Panc1 (cell line): ENCODE measurements at regions not wholly inside any gene's neighbourhood (a gene's known extent, or its start where the extent isn't known, plus 50 kb on each side); places are given as distances from the start of the nearest gene placed in this dataset.

Experiments
- POLR2AphosphoS5 ChIP-seq: IDR thresholded peaks from 2 replicates; pipeline ENCODE4 v1.6.1; 2012; ENCODE audit warnings: mild to moderate bottlenecking, low read depth, low read length, moderate library complexity
- SIN3A ChIP-seq: IDR thresholded peaks from 2 replicates; pipeline ENCODE4 v1.6.1; 2012; ENCODE audit warnings: low read depth, mild to moderate bottlenecking, low read length, moderate library complexity, borderline replicate concordance; ENCODE audit not compliant: insufficient read depth
- TF ChIP-seq, protein P1 (sequence below): fragments of 450-650 bp; IDR thresholded peaks from 2 replicates; pipeline ENCODE4 v1.5.1; 2017; ENCODE audit warnings: mild to moderate bottlenecking

DNA sequence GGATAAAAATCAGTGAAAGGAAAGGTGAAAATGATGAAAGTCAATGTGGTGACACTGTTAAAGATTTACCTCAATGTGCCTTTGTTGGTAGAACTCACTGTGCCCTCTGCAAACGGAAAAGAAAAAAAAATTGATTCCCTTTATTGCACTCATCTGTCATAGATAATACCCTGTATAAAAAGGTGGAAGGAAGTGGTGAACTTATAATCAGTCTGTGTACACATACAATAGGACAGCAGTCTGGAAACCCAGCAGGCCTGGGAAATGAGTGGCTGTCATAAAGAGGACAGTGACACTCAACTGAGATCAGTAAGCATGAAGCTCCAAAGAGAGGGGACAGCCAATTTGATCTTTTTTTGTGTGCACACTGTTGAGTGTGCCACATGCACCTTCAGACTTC lies 364.7 kb downstream of the NOVA1 start:
- TF ChIP-seq, protein P1, sequence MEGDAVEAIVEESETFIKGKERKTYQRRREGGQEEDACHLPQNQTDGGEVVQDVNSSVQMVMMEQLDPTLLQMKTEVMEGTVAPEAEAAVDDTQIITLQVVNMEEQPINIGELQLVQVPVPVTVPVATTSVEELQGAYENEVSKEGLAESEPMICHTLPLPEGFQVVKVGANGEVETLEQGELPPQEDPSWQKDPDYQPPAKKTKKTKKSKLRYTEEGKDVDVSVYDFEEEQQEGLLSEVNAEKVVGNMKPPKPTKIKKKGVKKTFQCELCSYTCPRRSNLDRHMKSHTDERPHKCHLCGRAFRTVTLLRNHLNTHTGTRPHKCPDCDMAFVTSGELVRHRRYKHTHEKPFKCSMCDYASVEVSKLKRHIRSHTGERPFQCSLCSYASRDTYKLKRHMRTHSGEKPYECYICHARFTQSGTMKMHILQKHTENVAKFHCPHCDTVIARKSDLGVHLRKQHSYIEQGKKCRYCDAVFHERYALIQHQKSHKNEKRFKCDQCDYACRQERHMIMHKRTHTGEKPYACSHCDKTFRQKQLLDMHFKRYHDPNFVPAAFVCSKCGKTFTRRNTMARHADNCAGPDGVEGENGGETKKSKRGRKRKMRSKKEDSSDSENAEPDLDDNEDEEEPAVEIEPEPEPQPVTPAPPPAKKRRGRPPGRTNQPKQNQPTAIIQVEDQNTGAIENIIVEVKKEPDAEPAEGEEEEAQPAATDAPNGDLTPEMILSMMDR: no peak
- TF ChIP-seq POLR2AphosphoS5: no peak
- TF ChIP-seq SIN3A: no peak
